ENCODE measurements at regions not wholly inside any gene's neighbourhood (a gene's known extent, or its start where the extent isn't known, plus 50 kb on each side); places are given as distances from the start of the nearest gene placed in this dataset.

- H3K27me3 ChIP-seq = no peaks in the 10 kb centered on the region
- WGBS, 2 donors = 78 to 80% methylated on average over 2 to 3 of the region's 3 CpGs
- H3K4me3 ChIP-seq = no peak overlapping the region
- H3K27ac ChIP-seq = no peak overlapping the region
- no peaks in the 10 kb centered on the region for H3K4me1 ChIP-seq
- intact Hi-C loops (cut with DNase I) = no loop called here
- no peaks in the 10 kb centered on the region for H3K36me3 ChIP-seq
- no peak for TF ChIP-seq POLR2A (IDR thresholded peaks at IDR 0.05)
- TF ChIP-seq, protein P1, sequence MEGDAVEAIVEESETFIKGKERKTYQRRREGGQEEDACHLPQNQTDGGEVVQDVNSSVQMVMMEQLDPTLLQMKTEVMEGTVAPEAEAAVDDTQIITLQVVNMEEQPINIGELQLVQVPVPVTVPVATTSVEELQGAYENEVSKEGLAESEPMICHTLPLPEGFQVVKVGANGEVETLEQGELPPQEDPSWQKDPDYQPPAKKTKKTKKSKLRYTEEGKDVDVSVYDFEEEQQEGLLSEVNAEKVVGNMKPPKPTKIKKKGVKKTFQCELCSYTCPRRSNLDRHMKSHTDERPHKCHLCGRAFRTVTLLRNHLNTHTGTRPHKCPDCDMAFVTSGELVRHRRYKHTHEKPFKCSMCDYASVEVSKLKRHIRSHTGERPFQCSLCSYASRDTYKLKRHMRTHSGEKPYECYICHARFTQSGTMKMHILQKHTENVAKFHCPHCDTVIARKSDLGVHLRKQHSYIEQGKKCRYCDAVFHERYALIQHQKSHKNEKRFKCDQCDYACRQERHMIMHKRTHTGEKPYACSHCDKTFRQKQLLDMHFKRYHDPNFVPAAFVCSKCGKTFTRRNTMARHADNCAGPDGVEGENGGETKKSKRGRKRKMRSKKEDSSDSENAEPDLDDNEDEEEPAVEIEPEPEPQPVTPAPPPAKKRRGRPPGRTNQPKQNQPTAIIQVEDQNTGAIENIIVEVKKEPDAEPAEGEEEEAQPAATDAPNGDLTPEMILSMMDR (IDR thresholded peaks at IDR 0.05) = no peak
- DNase-seq = no peak
- no peaks in the 10 kb centered on the region for H3K9me3 ChIP-seq
Observed at GRCh38 chr10:43982250-43982649, 333.6 kb upstream of the ZNF32 start.

- DNase-seq = no peak
- 80 to 86% methylated on average over 2 of the region's 2 CpGs for WGBS, 2 donors
- Histone ChIP-seq H3K4me1 (no peaks in the 10 kb centered on the region), H3K27me3 (no peaks in the 10 kb centered on the region), H3K9me3 (no peaks in the 10 kb centered on the region), H3K4me3 (no peak overlapping the region), H3K36me3 (no peaks in the 10 kb centered on the region), H3K27ac (no peak overlapping the region)
- intact Hi-C loops (cut with DNase I) = no loop called here
- no peak for TF ChIP-seq POLR2A (IDR thresholded peaks at IDR 0.05)
- TF ChIP-seq, protein P1 (IDR thresholded peaks at IDR 0.05) = no peak
Observed at GRCh38 chr10:43981696-43982095, 333.0 kb upstream of the ZNF32 start.

GRCh38 chr10:43981232-43981631 lies 332.6 kb upstream of the ZNF32 start:
- DNase-seq = no peak
- Histone ChIP-seq H3K27me3 (no peaks in the 10 kb centered on the region), H3K36me3 (no peaks in the 10 kb centered on the region), H3K9me3 (no peaks in the 10 kb centered on the region), H3K4me1 (no peaks in the 10 kb centered on the region), H3K4me3 (no peak overlapping the region), H3K27ac (no peak overlapping the region)
- TF ChIP-seq, protein P1 (IDR thresholded peaks at IDR 0.05) = no peak
- no peak for TF ChIP-seq POLR2A (IDR thresholded peaks at IDR 0.05)
- WGBS, 2 donors = 71 to 90% methylated on average over 1 of the region's 1 CpG
- intact Hi-C loops (cut with DNase I) = no loop called here

DNA sequence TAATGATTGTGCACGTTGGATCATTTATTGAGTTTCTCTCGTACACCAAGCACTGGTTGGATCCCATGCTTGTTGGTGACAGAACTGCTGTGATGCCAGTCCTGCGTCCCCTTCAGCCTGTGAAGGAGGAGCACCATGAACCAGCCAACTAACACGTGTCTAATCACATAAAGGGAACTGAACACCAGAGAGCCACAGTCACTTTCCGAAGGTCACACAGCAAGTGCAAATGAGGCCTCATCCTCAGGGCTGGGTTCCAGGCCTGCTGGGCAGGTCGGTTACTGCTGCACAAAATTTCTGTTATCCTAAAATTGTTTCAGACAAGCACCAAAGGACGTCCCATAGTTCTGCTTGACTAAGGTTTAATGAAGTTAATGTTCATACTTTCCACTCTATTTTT lies 332.0 kb upstream of the ZNF32 start:
- intact Hi-C loops (cut with DNase I) = no loop called here
- 80 to 89% methylated on average over 7 of the region's 7 CpGs for WGBS, 2 donors
- Histone ChIP-seq H3K4me1 (no peaks in the 10 kb centered on the region), H3K27ac (peak overlapping the region in 1 of 4 donors; percentile 5), H3K27me3 (no peaks in the 10 kb centered on the region), H3K36me3 (no peaks in the 10 kb centered on the region), H3K4me3 (no peak overlapping the region), H3K9me3 (no peaks in the 10 kb centered on the region)
- no peak for DNase-seq
- TF ChIP-seq, protein P1 (IDR thresholded peaks at IDR 0.05) = no peak

GRCh38 chr10:43980313-43980712 lies 331.6 kb upstream of the ZNF32 start:
- H3K36me3 ChIP-seq = no peaks in the 10 kb centered on the region
- TF ChIP-seq, protein P1 (IDR thresholded peaks at IDR 0.05) = no peak
- TF ChIP-seq POLR2A (IDR thresholded peaks at IDR 0.05) = no peak
- peak overlapping the region in 1 of 4 donors; percentile 5 for H3K27ac ChIP-seq
- H3K4me1 ChIP-seq = no peaks in the 10 kb centered on the region
- H3K27me3 ChIP-seq = no peaks in the 10 kb centered on the region
- intact Hi-C loops (cut with DNase I) = no loop called here
- no peaks in the 10 kb centered on the region for H3K9me3 ChIP-seq
- no peak for DNase-seq
- H3K4me3 ChIP-seq = no peak overlapping the region
- WGBS, 2 donors = 56 to 67% methylated on average over 8 of the region's 8 CpGs
